ENCODE measurements at regions not wholly inside any gene's neighbourhood (a gene's known extent, or its start where the extent isn't known, plus 50 kb on each side); places are given as distances from the start of the nearest gene placed in this dataset.

DNA sequence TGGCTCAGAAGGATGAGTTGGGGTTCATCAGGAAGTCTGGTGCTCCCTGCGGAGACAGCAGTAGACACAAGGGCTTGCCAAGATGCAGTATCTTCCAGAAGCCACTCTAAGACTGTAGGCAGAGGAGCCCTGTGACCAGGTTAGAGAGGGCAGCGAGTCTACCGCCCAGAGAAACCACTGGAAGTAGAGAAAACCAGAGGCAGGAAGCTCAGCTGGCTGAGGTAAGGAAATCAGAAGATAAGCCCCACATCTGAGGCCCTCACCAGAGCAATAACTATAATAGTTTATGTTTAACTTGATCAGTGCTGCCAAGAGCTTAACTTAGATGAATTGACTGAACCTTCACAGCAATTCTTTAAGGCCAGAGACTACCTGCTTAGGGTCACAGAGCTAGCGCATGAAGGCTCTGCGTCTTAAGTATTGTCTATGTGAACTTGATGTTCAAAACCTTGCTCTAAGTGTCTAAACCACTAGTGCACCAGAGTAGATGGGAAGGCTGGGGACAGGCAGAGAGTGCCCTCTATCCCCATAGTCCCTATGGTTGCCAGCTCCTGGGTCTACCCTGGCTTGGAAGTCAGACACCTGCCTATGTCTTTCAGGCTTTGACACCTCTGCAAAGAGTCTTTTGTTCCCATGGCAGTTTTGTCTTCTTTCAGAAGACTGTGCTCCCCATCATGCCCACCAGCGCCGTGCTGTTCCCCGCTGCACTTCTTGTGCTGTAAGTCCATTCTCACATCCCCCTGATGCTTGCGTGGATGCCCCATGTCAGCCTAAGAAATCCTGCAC is 228.2 kb upstream of the KLF4 start:
- H3K36me3 ChIP-seq (ENCODE audit: control insufficient read depth in 2 of 2, insufficient read depth in 1 of 2, low read length in 2 of 2): no peaks in the 10 kb centered on the region
- no peaks in the 10 kb centered on the region for H3K4me1 ChIP-seq (ENCODE audit: control insufficient read depth, insufficient read depth, low read length)
- TF ChIP-seq ZNF416 (tag by site-specific recombination; IDR thresholded peaks at IDR 0.05) (no peak), EGR2 (tag by site-specific recombination; IDR thresholded peaks at IDR 0.05; ENCODE audit: low read depth) (no peak), GLI4 (tag by site-specific recombination; IDR thresholded peaks at IDR 0.05) (no peak), ZNF211 (tag by site-specific recombination; IDR thresholded peaks at IDR 0.05; ENCODE audit: low read depth) (no peak)
- TF ChIP-seq, protein P1, sequence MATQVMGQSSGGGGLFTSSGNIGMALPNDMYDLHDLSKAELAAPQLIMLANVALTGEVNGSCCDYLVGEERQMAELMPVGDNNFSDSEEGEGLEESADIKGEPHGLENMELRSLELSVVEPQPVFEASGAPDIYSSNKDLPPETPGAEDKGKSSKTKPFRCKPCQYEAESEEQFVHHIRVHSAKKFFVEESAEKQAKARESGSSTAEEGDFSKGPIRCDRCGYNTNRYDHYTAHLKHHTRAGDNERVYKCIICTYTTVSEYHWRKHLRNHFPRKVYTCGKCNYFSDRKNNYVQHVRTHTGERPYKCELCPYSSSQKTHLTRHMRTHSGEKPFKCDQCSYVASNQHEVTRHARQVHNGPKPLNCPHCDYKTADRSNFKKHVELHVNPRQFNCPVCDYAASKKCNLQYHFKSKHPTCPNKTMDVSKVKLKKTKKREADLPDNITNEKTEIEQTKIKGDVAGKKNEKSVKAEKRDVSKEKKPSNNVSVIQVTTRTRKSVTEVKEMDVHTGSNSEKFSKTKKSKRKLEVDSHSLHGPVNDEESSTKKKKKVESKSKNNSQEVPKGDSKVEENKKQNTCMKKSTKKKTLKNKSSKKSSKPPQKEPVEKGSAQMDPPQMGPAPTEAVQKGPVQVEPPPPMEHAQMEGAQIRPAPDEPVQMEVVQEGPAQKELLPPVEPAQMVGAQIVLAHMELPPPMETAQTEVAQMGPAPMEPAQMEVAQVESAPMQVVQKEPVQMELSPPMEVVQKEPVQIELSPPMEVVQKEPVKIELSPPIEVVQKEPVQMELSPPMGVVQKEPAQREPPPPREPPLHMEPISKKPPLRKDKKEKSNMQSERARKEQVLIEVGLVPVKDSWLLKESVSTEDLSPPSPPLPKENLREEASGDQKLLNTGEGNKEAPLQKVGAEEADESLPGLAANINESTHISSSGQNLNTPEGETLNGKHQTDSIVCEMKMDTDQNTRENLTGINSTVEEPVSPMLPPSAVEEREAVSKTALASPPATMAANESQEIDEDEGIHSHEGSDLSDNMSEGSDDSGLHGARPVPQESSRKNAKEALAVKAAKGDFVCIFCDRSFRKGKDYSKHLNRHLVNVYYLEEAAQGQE (tag by site-specific recombination; IDR thresholded peaks at IDR 0.05): no peak
- ChIA-PET CTCF (interaction anchor here (1.5 kb wide), 1 partner anchor 16 kb away, joined by 4 read pairs; no protein-coding TSS in a partner anchor), POLR2A (no interaction called here)
- H3K4me3 ChIP-seq (ENCODE audit: low read depth, low read length): no peak overlapping the region
- H3K9me3 ChIP-seq (ENCODE audit: control insufficient read depth, insufficient read depth, low read depth, low read length): no peaks in the 10 kb centered on the region
- no peak overlapping the region for H3K27ac ChIP-seq (ENCODE audit: extremely low read depth, low read depth, low read length)

DNA sequence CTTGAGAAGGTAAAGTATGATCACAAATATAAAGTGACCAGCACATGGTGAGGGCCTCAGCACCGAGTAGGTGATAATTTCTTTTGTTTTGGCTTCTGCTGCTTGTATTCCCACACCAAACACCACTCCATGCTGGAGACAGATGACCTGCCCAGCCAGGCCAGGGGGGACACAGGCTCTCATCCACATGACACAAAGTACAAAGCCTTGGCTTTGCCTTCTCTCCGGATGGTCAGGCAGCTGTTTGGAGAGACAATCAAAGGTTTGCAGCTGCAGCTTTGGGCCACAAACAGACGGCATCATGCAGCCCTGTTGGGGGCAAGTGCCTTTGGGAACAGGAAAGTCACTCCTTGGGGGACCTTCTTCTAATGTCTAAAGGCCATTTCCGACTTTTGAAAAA is 226.2 kb upstream of the KLF4 start:
- TF ChIP-seq ZNF341 (tag by site-specific recombination; IDR thresholded peaks at IDR 0.05; ENCODE audit: low read depth) (no peak), ZNF792 (tag by site-specific recombination; IDR thresholded peaks at IDR 0.05) (no peak), ZNF214 (tag by site-specific recombination; IDR thresholded peaks at IDR 0.05; ENCODE audit: borderline replicate concordance) (no peak), ZNF670 (tag by site-specific recombination; IDR thresholded peaks at IDR 0.05; ENCODE audit: low read depth) (no peak), WT1 (tag by site-specific recombination; IDR thresholded peaks at IDR 0.05) (no peak), ZSCAN30 (tag by site-specific recombination; IDR thresholded peaks at IDR 0.05) (no peak), ZNF266 (tag by site-specific recombination; IDR thresholded peaks at IDR 0.05; ENCODE audit: low read depth) (no peak)
- TF ChIP-seq, protein P2, sequence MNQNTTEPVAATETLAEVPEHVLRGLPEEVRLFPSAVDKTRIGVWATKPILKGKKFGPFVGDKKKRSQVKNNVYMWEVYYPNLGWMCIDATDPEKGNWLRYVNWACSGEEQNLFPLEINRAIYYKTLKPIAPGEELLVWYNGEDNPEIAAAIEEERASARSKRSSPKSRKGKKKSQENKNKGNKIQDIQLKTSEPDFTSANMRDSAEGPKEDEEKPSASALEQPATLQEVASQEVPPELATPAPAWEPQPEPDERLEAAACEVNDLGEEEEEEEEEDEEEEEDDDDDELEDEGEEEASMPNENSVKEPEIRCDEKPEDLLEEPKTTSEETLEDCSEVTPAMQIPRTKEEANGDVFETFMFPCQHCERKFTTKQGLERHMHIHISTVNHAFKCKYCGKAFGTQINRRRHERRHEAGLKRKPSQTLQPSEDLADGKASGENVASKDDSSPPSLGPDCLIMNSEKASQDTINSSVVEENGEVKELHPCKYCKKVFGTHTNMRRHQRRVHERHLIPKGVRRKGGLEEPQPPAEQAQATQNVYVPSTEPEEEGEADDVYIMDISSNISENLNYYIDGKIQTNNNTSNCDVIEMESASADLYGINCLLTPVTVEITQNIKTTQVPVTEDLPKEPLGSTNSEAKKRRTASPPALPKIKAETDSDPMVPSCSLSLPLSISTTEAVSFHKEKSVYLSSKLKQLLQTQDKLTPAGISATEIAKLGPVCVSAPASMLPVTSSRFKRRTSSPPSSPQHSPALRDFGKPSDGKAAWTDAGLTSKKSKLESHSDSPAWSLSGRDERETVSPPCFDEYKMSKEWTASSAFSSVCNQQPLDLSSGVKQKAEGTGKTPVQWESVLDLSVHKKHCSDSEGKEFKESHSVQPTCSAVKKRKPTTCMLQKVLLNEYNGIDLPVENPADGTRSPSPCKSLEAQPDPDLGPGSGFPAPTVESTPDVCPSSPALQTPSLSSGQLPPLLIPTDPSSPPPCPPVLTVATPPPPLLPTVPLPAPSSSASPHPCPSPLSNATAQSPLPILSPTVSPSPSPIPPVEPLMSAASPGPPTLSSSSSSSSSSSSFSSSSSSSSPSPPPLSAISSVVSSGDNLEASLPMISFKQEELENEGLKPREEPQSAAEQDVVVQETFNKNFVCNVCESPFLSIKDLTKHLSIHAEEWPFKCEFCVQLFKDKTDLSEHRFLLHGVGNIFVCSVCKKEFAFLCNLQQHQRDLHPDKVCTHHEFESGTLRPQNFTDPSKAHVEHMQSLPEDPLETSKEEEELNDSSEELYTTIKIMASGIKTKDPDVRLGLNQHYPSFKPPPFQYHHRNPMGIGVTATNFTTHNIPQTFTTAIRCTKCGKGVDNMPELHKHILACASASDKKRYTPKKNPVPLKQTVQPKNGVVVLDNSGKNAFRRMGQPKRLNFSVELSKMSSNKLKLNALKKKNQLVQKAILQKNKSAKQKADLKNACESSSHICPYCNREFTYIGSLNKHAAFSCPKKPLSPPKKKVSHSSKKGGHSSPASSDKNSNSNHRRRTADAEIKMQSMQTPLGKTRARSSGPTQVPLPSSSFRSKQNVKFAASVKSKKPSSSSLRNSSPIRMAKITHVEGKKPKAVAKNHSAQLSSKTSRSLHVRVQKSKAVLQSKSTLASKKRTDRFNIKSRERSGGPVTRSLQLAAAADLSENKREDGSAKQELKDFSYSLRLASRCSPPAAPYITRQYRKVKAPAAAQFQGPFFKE (tag by site-specific recombination; IDR thresholded peaks at IDR 0.05; ENCODE audit: borderline replicate concordance): no peak
- TF ChIP-seq, protein P3, sequence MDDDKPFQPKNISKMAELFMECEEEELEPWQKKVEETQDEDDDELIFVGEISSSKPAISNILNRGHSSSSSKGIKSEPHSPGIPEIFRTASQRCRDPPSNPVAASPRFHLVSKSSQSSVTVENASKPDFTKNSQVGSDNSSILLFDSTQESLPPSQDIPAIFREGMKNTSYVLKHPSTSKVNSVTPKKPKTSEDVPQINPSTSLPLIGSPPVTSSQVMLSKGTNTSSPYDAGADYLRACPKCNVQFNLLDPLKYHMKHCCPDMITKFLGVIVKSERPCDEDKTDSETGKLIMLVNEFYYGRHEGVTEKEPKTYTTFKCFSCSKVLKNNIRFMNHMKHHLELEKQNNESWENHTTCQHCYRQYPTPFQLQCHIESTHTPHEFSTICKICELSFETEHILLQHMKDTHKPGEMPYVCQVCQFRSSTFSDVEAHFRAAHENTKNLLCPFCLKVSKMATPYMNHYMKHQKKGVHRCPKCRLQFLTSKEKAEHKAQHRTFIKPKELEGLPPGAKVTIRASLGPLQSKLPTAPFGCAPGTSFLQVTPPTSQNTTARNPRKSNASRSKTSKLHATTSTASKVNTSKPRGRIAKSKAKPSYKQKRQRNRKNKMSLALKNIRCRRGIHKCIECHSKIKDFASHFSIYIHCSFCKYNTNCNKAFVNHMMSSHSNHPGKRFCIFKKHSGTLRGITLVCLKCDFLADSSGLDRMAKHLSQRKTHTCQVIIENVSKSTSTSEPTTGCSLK (tag by site-specific recombination; IDR thresholded peaks at IDR 0.05): no peak
- H3K36me3 ChIP-seq (ENCODE audit: control insufficient read depth in 2 of 2, insufficient read depth in 1 of 2, low read length in 2 of 2): no peaks in the 10 kb centered on the region
- H3K4me3 ChIP-seq (ENCODE audit: low read depth, low read length): no peak overlapping the region
- no peaks in the 10 kb centered on the region for H3K4me1 ChIP-seq (ENCODE audit: control insufficient read depth, insufficient read depth, low read length)
- no peaks in the 10 kb centered on the region for H3K9me3 ChIP-seq (ENCODE audit: control insufficient read depth, insufficient read depth, low read depth, low read length)
- H3K27ac ChIP-seq (ENCODE audit: extremely low read depth, low read depth, low read length): no peak overlapping the region
- ChIA-PET POLR2A (no interaction called here), CTCF (no interaction called here)
